ENCODE measurements at regions not wholly inside any gene's neighbourhood (a gene's known extent, or its start where the extent isn't known, plus 50 kb on each side); places are given as distances from the start of the nearest gene placed in this dataset.

GRCh38 chr12:93149229-93149628 lies 220.1 kb upstream of the EEA1 start:
- TF ChIP-seq EP300 (IDR thresholded peaks at IDR 0.05) (no peak), CTCF (IDR thresholded peaks at IDR 0.05) (no peak), POLR2A (IDR thresholded peaks at IDR 0.05; ENCODE audit: low read depth) (no peak), POLR2AphosphoS5 (IDR thresholded peaks at IDR 0.05) (no peak)

Measured in esophagus muscularis mucosa (tissue), 4 donors.